Neural cell (in vitro differentiated cells): ENCODE measurements at regions not wholly inside any gene's neighbourhood (a gene's known extent, or its start where the extent isn't known, plus 50 kb on each side); places are given as distances from the start of the nearest gene placed in this dataset.

ENCODE experiments used
- CTCF ChIP-seq: fragments of 450-650 bp; IDR thresholded peaks from 2 replicates; pipeline ENCODE4 v1.5.1; 2014; ENCODE audit warnings: antibody characterized with exemption, mild to moderate bottlenecking, moderate library complexity; ENCODE audit not compliant: poor library complexity, severe bottlenecking
- EP300 ChIP-seq: fragments of 450-650 bp; conservative IDR thresholded peaks from 2 replicates; pipeline ENCODE4 v1.6.1; 2014; ENCODE audit warnings: antibody characterized with exemption, mild to moderate bottlenecking, moderate library complexity; ENCODE audit not compliant: poor library complexity, severe bottlenecking
- EZH2 ChIP-seq: fragments of 200-600, 300-800 bp; shearing (Covaris generic), sonication (generic); IDR thresholded peaks from 2 replicates; pipeline ENCODE4 v1.6.1; 2014; ENCODE audit warnings: antibody characterized with exemption, low read length, borderline replicate concordance, mild to moderate bottlenecking; ENCODE audit not compliant: insufficient read depth, poor library complexity, severe bottlenecking
- POLR2AphosphoS5 ChIP-seq: IDR thresholded peaks from 2 replicates; pipeline ENCODE4 v1.6.1; 2012
- RAD21 ChIP-seq: fragments of 450-650 bp; conservative IDR thresholded peaks from 2 replicates; pipeline ENCODE4 v1.6.1; 2014; ENCODE audit warnings: antibody characterized with exemption, mild to moderate bottlenecking, moderate library complexity
- REST ChIP-seq: IDR thresholded peaks from 2 replicates; pipeline ENCODE4 v1.6.1; 2012; ENCODE audit warnings: borderline replicate concordance
- TAF1 ChIP-seq: IDR thresholded peaks from 2 replicates; pipeline ENCODE4 v1.6.1; 2012; ENCODE audit warnings: low read depth

DNA sequence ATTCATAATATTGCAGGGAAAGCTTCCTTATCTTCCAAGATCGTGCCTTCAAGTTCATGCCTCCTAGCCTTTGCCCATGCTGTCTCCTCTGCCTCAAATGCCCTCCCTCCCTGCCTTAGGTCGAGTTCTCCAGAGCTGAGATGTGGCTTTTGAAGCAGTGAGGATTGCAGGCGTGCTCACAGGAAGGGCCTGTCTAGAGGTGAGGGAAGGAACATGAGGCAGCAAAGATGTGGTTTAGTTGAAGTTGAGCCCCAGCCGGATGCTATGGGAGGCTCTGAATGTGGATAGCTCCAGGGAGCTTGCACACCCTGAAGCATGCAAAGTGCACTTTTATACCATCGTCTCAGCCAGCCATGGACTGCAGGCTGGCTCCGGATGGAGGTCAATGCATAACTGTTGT, 754.6 kb upstream of the EEF2KMT start:
- TF ChIP-seq CTCF (no peak), EZH2 (no peak), POLR2AphosphoS5 (no peak), RAD21 (no peak), TAF1 (no peak), EP300 (no peak), REST (no peak)
